ENCODE measurements at regions not wholly inside any gene's neighbourhood (a gene's known extent, or its start where the extent isn't known, plus 50 kb on each side); places are given as distances from the start of the nearest gene placed in this dataset.
A peak's percentile ranks its signal among the peaks of the same experiment; 100 is the strongest.

DNA sequence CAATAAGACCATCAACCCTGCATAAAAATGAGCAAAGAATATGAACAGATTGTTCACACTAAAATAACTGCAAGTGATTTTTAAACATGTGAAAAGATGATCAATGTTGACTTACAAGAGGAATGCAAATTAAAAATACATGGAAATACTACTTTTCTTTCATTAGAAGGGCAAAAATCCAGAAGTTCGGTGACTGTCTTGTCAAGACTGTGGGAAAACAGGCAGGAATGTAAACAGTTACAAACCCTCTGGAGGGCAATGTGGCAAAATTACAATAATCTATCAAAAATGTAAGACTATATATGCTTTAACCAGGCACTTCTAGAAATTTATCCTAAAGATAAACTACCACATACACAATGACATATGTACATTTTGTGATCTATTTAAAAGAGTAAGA lies 86.7 kb downstream of the TNFAIP3 start:
- TF ChIP-seq CTCF (IDR thresholded peaks at IDR 0.05; ENCODE audit: extremely low read depth, low read depth, low read length), result no peak
- DNase-seq (ENCODE audit: insufficient read length, low spot score, missing footprints), result no peak
- Histone ChIP-seq H4K20me1 (ENCODE audit: insufficient read depth, low read length) (no peaks in the 10 kb centered on the region), H3K27me3 (ENCODE audit: insufficient read depth, low read length) (no peaks in the 10 kb centered on the region), H3K4me3 (ENCODE audit: insufficient read depth, low read length) (no peak overlapping the region), H2AFZ (ENCODE audit: low read length) (no peak overlapping the region), H3K27ac (ENCODE audit: low read depth, low read length) (no peak overlapping the region), H3K79me2 (ENCODE audit: insufficient read depth, low read length) (no peaks in the 10 kb centered on the region), H3K4me1 (ENCODE audit: insufficient read depth, low read length) (no peaks in the 10 kb centered on the region), H3K36me3 (ENCODE audit: insufficient read depth, low read length) (no peaks in the 10 kb centered on the region), H3K4me2 (ENCODE audit: insufficient read depth, low read length) (no peak overlapping the region), H3K9me3 (ENCODE audit: low read depth, low read length) (no peaks in the 10 kb centered on the region)

DNA sequence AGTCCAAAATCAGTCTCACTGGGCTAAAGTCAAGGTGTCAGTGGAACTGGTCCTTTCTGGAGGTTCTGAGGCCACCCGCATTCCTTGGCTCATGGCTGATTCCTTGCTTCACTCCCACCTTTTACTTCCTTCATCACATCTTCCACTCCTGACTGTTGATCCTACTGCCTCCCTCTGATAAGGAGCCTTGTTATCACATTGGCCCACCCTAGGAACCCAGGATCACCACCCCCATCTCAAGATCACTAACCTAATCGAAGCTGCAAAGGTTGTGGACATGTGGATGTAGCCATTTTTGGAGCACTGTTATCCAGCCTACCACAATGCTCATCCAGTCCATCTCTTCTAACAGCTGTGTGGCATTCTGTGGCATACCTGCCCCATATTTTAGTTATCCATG lies 87.2 kb downstream of the TNFAIP3 start:
- no peaks in the 10 kb centered on the region for H3K79me2 ChIP-seq (ENCODE audit: insufficient read depth, low read length)
- no peaks in the 10 kb centered on the region for H4K20me1 ChIP-seq (ENCODE audit: insufficient read depth, low read length)
- no peak for DNase-seq (ENCODE audit: insufficient read length, low spot score, missing footprints)
- no peak overlapping the region for H3K4me2 ChIP-seq (ENCODE audit: insufficient read depth, low read length)
- H3K9me3 ChIP-seq (ENCODE audit: low read depth, low read length), result no peaks in the 10 kb centered on the region
- no peak overlapping the region for H3K4me3 ChIP-seq (ENCODE audit: insufficient read depth, low read length)
- no peaks in the 10 kb centered on the region for H3K4me1 ChIP-seq (ENCODE audit: insufficient read depth, low read length)
- H3K27me3 ChIP-seq (ENCODE audit: insufficient read depth, low read length), result no peaks in the 10 kb centered on the region
- H3K36me3 ChIP-seq (ENCODE audit: insufficient read depth, low read length), result no peaks in the 10 kb centered on the region
- no peak overlapping the region for H3K27ac ChIP-seq (ENCODE audit: low read depth, low read length)
- TF ChIP-seq CTCF (IDR thresholded peaks at IDR 0.05; ENCODE audit: extremely low read depth, low read depth, low read length), result no peak
- no peak overlapping the region for H2AFZ ChIP-seq (ENCODE audit: low read length)

DNA sequence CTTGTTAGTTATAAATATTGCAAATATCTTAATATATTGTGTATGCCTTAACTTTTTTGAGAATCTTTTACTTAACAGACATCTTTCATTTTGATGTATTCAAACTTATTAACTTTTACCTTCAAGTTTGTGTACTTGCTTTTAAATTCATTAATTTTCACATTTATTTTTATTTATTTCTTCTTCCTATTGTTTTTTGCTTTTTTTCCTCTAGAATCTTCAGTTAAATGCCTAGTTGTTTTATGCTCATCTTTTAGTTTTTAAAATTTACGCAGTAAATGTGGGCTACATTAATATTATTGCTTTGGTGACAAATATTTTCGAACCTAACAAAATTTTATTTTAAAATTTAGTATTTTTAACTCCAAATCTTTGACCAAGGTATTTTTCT lies 89.0 kb downstream of the TNFAIP3 start:
- Histone ChIP-seq H4K20me1 (ENCODE audit: insufficient read depth, low read length) (no peaks in the 10 kb centered on the region), H3K4me3 (ENCODE audit: insufficient read depth, low read length) (no peak overlapping the region), H2AFZ (ENCODE audit: low read length) (no peak overlapping the region), H3K27me3 (ENCODE audit: insufficient read depth, low read length) (no peaks in the 10 kb centered on the region), H3K27ac (ENCODE audit: low read depth, low read length) (no peak overlapping the region), H3K4me2 (ENCODE audit: insufficient read depth, low read length) (no peak overlapping the region), H3K4me1 (ENCODE audit: insufficient read depth, low read length) (peaks cover 2% of the 10 kb centered on the region), H3K9me3 (ENCODE audit: low read depth, low read length) (no peaks in the 10 kb centered on the region), H3K79me2 (ENCODE audit: insufficient read depth, low read length) (no peaks in the 10 kb centered on the region), H3K36me3 (ENCODE audit: insufficient read depth, low read length) (no peaks in the 10 kb centered on the region)
- TF ChIP-seq CTCF (IDR thresholded peaks at IDR 0.05; ENCODE audit: extremely low read depth, low read depth, low read length), result no peak
- no peak for DNase-seq (ENCODE audit: insufficient read length, low spot score, missing footprints)

GRCh38 chr6:137957471-137957870 lies 90.4 kb downstream of the TNFAIP3 start:
- TF ChIP-seq CTCF (IDR thresholded peaks at IDR 0.05; ENCODE audit: extremely low read depth, low read depth, low read length), result no peak
- no peak overlapping the region for H3K27ac ChIP-seq (ENCODE audit: low read depth, low read length)

More at GRCh38 chr6:137957471-137957870, 90.4 kb downstream of the TNFAIP3 start:
- Histone ChIP-seq H2AFZ (ENCODE audit: low read length) (peak overlapping the region; percentile 38), H3K4me1 (ENCODE audit: insufficient read depth, low read length) (peaks cover 3% of the 10 kb centered on the region), H3K4me2 (ENCODE audit: insufficient read depth, low read length) (no peak overlapping the region), H3K36me3 (ENCODE audit: insufficient read depth, low read length) (no peaks in the 10 kb centered on the region), H3K79me2 (ENCODE audit: insufficient read depth, low read length) (no peaks in the 10 kb centered on the region), H3K4me3 (ENCODE audit: insufficient read depth, low read length) (no peak overlapping the region), H3K27me3 (ENCODE audit: insufficient read depth, low read length) (no peaks in the 10 kb centered on the region), H3K9me3 (ENCODE audit: low read depth, low read length) (no peaks in the 10 kb centered on the region), H4K20me1 (ENCODE audit: insufficient read depth, low read length) (no peaks in the 10 kb centered on the region)
- no peak for DNase-seq (ENCODE audit: insufficient read length, low spot score, missing footprints)

All from osteoblast (primary cell).